ENCODE measurements at regions not wholly inside any gene's neighbourhood (a gene's known extent, or its start where the extent isn't known, plus 50 kb on each side); places are given as distances from the start of the nearest gene placed in this dataset.

DNA sequence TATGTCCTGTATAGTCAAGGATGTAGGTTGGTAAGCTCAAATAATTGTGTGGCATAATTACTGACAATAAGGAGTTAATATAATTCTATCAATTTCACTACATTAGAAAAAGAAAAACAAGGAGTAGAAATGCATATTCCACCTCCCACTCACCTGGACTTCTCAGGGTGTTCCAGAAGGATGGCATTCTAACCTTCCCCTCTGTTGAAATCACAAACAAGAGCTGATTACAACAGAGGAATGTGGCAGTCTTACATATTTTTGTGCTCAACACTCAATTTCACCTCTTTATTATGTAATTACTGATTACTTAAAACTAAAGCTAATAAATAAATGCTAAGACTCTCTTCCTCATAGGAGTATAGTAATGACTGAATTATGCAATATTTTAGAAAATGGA is 745.3 kb downstream of the DTWD2 start:
- FAIRE-seq (no peak), DNase-seq (ENCODE audit: insufficient read length) (no peak)
- TF ChIP-seq POLR2AphosphoS5 (IDR thresholded peaks at IDR 0.05; ENCODE audit: low read depth, low read length) (no peak), POLR2A (IDR thresholded peaks at IDR 0.05; ENCODE audit: low read depth, low read length) (no peak), TAF1 (IDR thresholded peaks at IDR 0.05; ENCODE audit: borderline replicate concordance, low read depth, low read length) (no peak)

GRCh38 chr5:118236108-118236849 is 752.1 kb downstream of the DTWD2 start:
- DNase-seq (ENCODE audit: insufficient read length) (no peak), FAIRE-seq (no peak)
- TF ChIP-seq POLR2A (IDR thresholded peaks at IDR 0.05; ENCODE audit: low read depth, low read length) (no peak), POLR2AphosphoS5 (IDR thresholded peaks at IDR 0.05; ENCODE audit: low read depth, low read length) (no peak), TAF1 (IDR thresholded peaks at IDR 0.05; ENCODE audit: borderline replicate concordance, low read depth, low read length) (no peak)

GRCh38 chr5:118233606-118234005 is 754.7 kb downstream of the DTWD2 start:
- TF ChIP-seq POLR2AphosphoS5 (IDR thresholded peaks at IDR 0.05; ENCODE audit: low read depth, low read length) (no peak), TAF1 (IDR thresholded peaks at IDR 0.05; ENCODE audit: borderline replicate concordance, low read depth, low read length) (no peak), POLR2A (IDR thresholded peaks at IDR 0.05; ENCODE audit: low read depth, low read length) (no peak)
- DNase-seq (ENCODE audit: insufficient read length) = no peak
- no peak for FAIRE-seq

- FAIRE-seq (no peak), DNase-seq (ENCODE audit: insufficient read length) (no peak)
- TF ChIP-seq POLR2A (IDR thresholded peaks at IDR 0.05; ENCODE audit: low read depth, low read length) (no peak), POLR2AphosphoS5 (IDR thresholded peaks at IDR 0.05; ENCODE audit: low read depth, low read length) (no peak), TAF1 (IDR thresholded peaks at IDR 0.05; ENCODE audit: borderline replicate concordance, low read depth, low read length) (no peak)
Measured at GRCh38 chr5:118228489-118228888, 759.9 kb downstream of the DTWD2 start.

GRCh38 chr5:118224546-118224945 is 763.8 kb downstream of the DTWD2 start:
- no peak for TF ChIP-seq POLR2A (IDR thresholded peaks at IDR 0.05; ENCODE audit: low read depth, low read length)
- TF ChIP-seq TAF1 (IDR thresholded peaks at IDR 0.05; ENCODE audit: borderline replicate concordance, low read depth, low read length) = no peak
- TF ChIP-seq POLR2AphosphoS5 (IDR thresholded peaks at IDR 0.05; ENCODE audit: low read depth, low read length) = no peak
- FAIRE-seq = no peak
- DNase-seq (ENCODE audit: insufficient read length) = no peak

- no peak for FAIRE-seq
- TF ChIP-seq POLR2A (IDR thresholded peaks at IDR 0.05; ENCODE audit: low read depth, low read length) (no peak), TAF1 (IDR thresholded peaks at IDR 0.05; ENCODE audit: borderline replicate concordance, low read depth, low read length) (no peak), POLR2AphosphoS5 (IDR thresholded peaks at IDR 0.05; ENCODE audit: low read depth, low read length) (no peak)
- no peak for DNase-seq (ENCODE audit: insufficient read length)
Measured at GRCh38 chr5:118220556-118221195, 767.7 kb downstream of the DTWD2 start.

GRCh38 chr5:118211606-118212005 is 776.7 kb downstream of the DTWD2 start:
- TF ChIP-seq TAF1 (IDR thresholded peaks at IDR 0.05; ENCODE audit: borderline replicate concordance, low read depth, low read length) (no peak), POLR2AphosphoS5 (IDR thresholded peaks at IDR 0.05; ENCODE audit: low read depth, low read length) (no peak), POLR2A (IDR thresholded peaks at IDR 0.05; ENCODE audit: low read depth, low read length) (no peak)
- FAIRE-seq (no peak), DNase-seq (ENCODE audit: insufficient read length) (no peak)

DNA sequence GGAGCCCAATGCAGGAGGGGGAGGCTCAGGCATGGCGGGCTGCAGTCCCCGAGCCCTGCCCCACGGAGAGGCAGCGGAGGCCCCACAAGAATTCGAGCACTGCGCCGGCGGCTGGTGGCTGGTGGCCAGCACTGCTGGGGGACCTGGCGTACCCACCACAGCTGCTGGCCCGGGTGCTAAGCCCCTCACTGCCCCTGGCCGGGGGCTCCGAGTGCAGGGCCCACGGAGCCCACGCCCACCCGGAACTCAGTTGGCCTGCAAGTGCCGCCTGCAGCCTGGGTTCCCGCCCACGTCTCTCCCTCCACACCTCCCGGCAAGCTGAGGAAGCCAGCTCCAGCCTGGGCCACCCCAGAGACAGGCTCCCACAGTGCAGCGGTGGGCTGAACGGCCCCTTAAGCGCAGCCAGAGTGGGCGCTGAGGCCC is 780.3 kb downstream of the DTWD2 start:
- no peak for DNase-seq (ENCODE audit: insufficient read length)
- no peak for TF ChIP-seq TAF1 (IDR thresholded peaks at IDR 0.05; ENCODE audit: borderline replicate concordance, low read depth, low read length)
- no peak for TF ChIP-seq POLR2AphosphoS5 (IDR thresholded peaks at IDR 0.05; ENCODE audit: low read depth, low read length)
- no peak for TF ChIP-seq POLR2A (IDR thresholded peaks at IDR 0.05; ENCODE audit: low read depth, low read length)
- FAIRE-seq = no peak

GRCh38 chr5:118199801-118200200 is 788.5 kb downstream of the DTWD2 start:
- TF ChIP-seq TAF1 (IDR thresholded peaks at IDR 0.05; ENCODE audit: borderline replicate concordance, low read depth, low read length) (no peak), POLR2A (IDR thresholded peaks at IDR 0.05; ENCODE audit: low read depth, low read length) (no peak), POLR2AphosphoS5 (IDR thresholded peaks at IDR 0.05; ENCODE audit: low read depth, low read length) (no peak)
- no peak for FAIRE-seq
- no peak for DNase-seq (ENCODE audit: insufficient read length)

DNA sequence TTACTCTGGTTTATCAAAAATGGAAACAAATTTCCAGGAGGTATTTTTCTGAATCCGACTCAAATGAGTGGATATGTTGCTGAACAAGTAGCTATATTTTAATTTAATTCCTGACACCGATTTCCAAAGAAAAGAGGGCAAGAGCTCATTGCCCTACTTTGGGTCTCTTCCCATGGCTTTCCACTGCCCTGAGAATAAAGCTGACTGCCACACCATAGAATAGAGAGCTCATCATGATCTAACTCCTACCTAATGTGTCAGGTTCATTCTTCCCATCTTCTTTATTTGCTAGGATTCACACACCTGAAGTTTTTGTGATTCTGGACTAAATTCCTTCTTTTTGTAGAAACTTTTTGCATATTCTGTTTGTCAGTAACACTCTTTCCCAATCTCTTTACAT is 792.1 kb downstream of the DTWD2 start:
- no peak for DNase-seq (ENCODE audit: insufficient read length)
- no peak for FAIRE-seq
- no peak for TF ChIP-seq POLR2AphosphoS5 (IDR thresholded peaks at IDR 0.05; ENCODE audit: low read depth, low read length)
- no peak for TF ChIP-seq TAF1 (IDR thresholded peaks at IDR 0.05; ENCODE audit: borderline replicate concordance, low read depth, low read length)
- no peak for TF ChIP-seq POLR2A (IDR thresholded peaks at IDR 0.05; ENCODE audit: low read depth, low read length)

DNA sequence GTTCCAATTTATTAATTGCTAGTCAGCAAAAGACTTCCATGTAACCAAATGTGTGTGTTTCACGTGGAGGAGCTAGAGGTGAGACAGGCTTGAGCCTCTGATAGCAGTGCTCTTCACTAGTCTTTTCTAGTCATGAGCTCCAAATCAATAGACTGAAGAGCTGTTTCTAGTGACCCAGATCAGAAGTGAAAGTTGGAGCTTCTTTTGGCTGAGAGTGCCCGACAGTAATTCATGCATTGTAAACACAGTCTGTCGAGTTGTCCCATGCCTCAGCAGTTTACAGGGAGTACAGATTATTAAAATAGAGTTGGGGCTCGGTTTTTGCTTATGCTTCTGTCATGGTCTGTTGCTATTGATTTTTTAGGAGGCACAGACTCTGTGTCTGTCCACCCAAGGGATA is 793.1 kb downstream of the DTWD2 start:
- DNase-seq (ENCODE audit: insufficient read length) (no peak), FAIRE-seq (no peak)
- no peak for TF ChIP-seq POLR2AphosphoS5 (IDR thresholded peaks at IDR 0.05; ENCODE audit: low read depth, low read length)
- no peak for TF ChIP-seq TAF1 (IDR thresholded peaks at IDR 0.05; ENCODE audit: borderline replicate concordance, low read depth, low read length)
- TF ChIP-seq POLR2A (IDR thresholded peaks at IDR 0.05; ENCODE audit: low read depth, low read length) = no peak

Data from GM12892 (cell line).